HepG2 (cell line): ENCODE measurements at regions not wholly inside any gene's neighbourhood (a gene's known extent, or its start where the extent isn't known, plus 50 kb on each side); places are given as distances from the start of the nearest gene placed in this dataset.
A peak's percentile ranks its signal among the peaks of the same experiment; 100 is the strongest.
"Not testable (repeated sequence)": the region's sequence is repeated elsewhere in the genome, so short reads cannot be mapped to it uniquely, and the experiment has no call there.

Experiments
- ATAC-seq: fragments of 200-7000 bp; cut with Tn5 transposase; 3 replicates; pipeline ENCODE4 v1.9.1; 2020; ENCODE audit warnings: mild to moderate bottlenecking, moderate library complexity
- BruUV-seq: library from RNA; stranded (reverse); fragments of 400-500 nt; replicated peaks from 2 replicates; lab custom pipeline; 2021; lab: Mats Ljungman, UMichigan
- CTCF ChIA-PET: fragments of 300-600 bp; formaldehyde crosslinking; extraction: SDS; loops from one replicate; lab custom pipeline; 2021; ENCODE audit warnings: low total read pairs, inconsistent platforms, low intra/inter-chr PET ratio; lab: Yijun Ruan, JAX
- POLR2A ChIA-PET: fragments of 350-600 bp; sonication (Branson Sonifier 250); formaldehyde crosslinking; loops from one replicate; lab custom pipeline; 2020; ENCODE audit warnings: antibody characterized with exemption, inconsistent platforms; lab: Yijun Ruan, JAX
- DNase-seq: peaks from one replicate; pipeline ENCODE4 v3.0.0-alpha.2; 2015; ENCODE audit warnings: low spot score
- FAIRE-seq: peaks from 3 replicates; lab custom pipeline; 2011; peaks lifted over from hg19 to GRCh38; lab: Jason Lieb, UNC
- H2AFZ ChIP-seq: one replicate; pipeline ENCODE4 v1.6.1; 2011; ENCODE audit warnings: low read length, inconsistent platforms
- H3K27ac ChIP-seq: fragments of 300-600 bp; 3 replicates; pipeline ENCODE4 v1.8.0; 2011; ENCODE audit warnings: mixed run types, mild to moderate bottlenecking, mixed read lengths, low read length, inconsistent platforms; ENCODE audit not compliant: insufficient read depth; ENCODE audit errors: extremely low read length
- H3K27me3 ChIP-seq, 2 experiments: fragments of 200-600 bp in 1 of 2; 2 replicates in 1 of 2; 3 replicates in 1 of 2; pipeline versions ENCODE4 v1.6.0 to v1.8.0; 2011; ENCODE audit warnings: low read length in 2 of 2, mild to moderate bottlenecking in 2 of 2, moderate library complexity in 2 of 2, inconsistent platforms in 1 of 2; ENCODE audit not compliant: insufficient read depth in 2 of 2, control insufficient read depth in 1 of 2
- H3K36me3 ChIP-seq, 2 experiments: fragments of 200-600 bp in 1 of 2; replicated peaks in 1 of 2; 2 replicates in 1 of 2; 3 replicates in 1 of 2; pipeline versions ENCODE4 v1.5.1 to v1.8.0; 2011; ENCODE audit warnings: low read length in 2 of 2, inconsistent platforms in 1 of 2; ENCODE audit not compliant: insufficient read depth in 2 of 2, control insufficient read depth in 1 of 2
- H3K4me1 ChIP-seq: 2 replicates; pipeline ENCODE4 v1.5.1; 2012; ENCODE audit warnings: low read length, inconsistent platforms; ENCODE audit not compliant: insufficient read depth
- H3K4me2 ChIP-seq: 2 replicates; pipeline ENCODE4 v1.6.0; 2011; ENCODE audit warnings: low read depth, low read length, inconsistent platforms
- H3K4me3 ChIP-seq, 3 experiments: fragments of 200-600 bp in 1 of 3; sonication (generic), shearing (Covaris generic) in 1 of 3; replicated peaks in 1 of 3; 2 replicates each; pipeline ENCODE4 v1.5.1; 2011 to 2016; ENCODE audit warnings: low read length in 3 of 3, inconsistent platforms in 2 of 3, low read depth in 2 of 3, mild to moderate bottlenecking in 2 of 3, control low read depth in 1 of 3, mixed read lengths in 1 of 3; ENCODE audit not compliant: insufficient read depth in 1 of 3
- H3K79me2 ChIP-seq: one replicate; pipeline ENCODE4 v1.6.1; 2011; ENCODE audit warnings: low read length, inconsistent platforms; ENCODE audit not compliant: insufficient read depth
- H3K9ac ChIP-seq: 2 replicates; pipeline ENCODE4 v1.6.0; 2011; ENCODE audit warnings: mild to moderate bottlenecking, low read depth, low read length, inconsistent platforms; ENCODE audit not compliant: insufficient read depth
- H3K9me3 ChIP-seq: 2 replicates; pipeline ENCODE4 v1.5.1; 2012; ENCODE audit warnings: mild to moderate bottlenecking, low read length
- H4K20me1 ChIP-seq: 2 replicates; pipeline ENCODE4 v1.6.0; 2011; ENCODE audit warnings: inconsistent platforms, mild to moderate bottlenecking, low read length, moderate library complexity; ENCODE audit not compliant: insufficient read depth
- ATF7 ChIP-seq, 2 experiments: fragments of 450-650 bp in 1 of 2; sonication (generic) in 1 of 2; formaldehyde crosslinking in 1 of 2; IDR thresholded peaks; 2 replicates each; pipeline versions ENCODE4 v1.4.0 to v1.6.1; 2016 to 2020; ENCODE audit warnings: antibody characterized with exemption in 1 of 2, mild to moderate bottlenecking in 1 of 2, missing genetic modification reagents in 1 of 2
- CREB1 ChIP-seq, 2 experiments: fragments of 450-650 bp in 1 of 2; IDR thresholded peaks; 2 replicates each; pipeline ENCODE4 v1.6.1; 2016 to 2017; ENCODE audit warnings: control low read depth in 1 of 2, mild to moderate bottlenecking in 1 of 2, missing compliant biosample characterization in 1 of 2, missing genetic modification characterization in 1 of 2
- FOXC1 ChIP-seq: sonication (generic); formaldehyde crosslinking; IDR thresholded peaks from 2 replicates; pipeline ENCODE4 v1.8.0; 2022; ENCODE audit warnings: mild to moderate bottlenecking, missing genetic modification reagents, borderline replicate concordance
- NFATC3 ChIP-seq: sonication (generic); formaldehyde crosslinking; IDR thresholded peaks from 2 replicates; pipeline ENCODE4 v1.5.1; 2020; ENCODE audit warnings: mild to moderate bottlenecking, missing genetic modification reagents
- YEATS2 ChIP-seq: sonication (generic); formaldehyde crosslinking; IDR thresholded peaks from 2 replicates; pipeline ENCODE4 v1.4.0; 2020; ENCODE audit warnings: missing genetic modification reagents, borderline replicate concordance
- ZNF564 ChIP-seq: sonication (generic); formaldehyde crosslinking; IDR thresholded peaks from 2 replicates; pipeline ENCODE4 v1.8.1; 2023; ENCODE audit warnings: mild to moderate bottlenecking, missing genetic modification reagents
- WGBS: methylation state at CpG from one replicate; pipeline ENCODE4 v1.1.6; 2017; ENCODE audit warnings: low lambda C conversion rate; 5-methylcytosine and 5-hydroxymethylcytosine counted together
- in situ Hi-C: cut with HindIII; loops from 2 replicates; pipeline ENCODE4 v1.10.0; 2017; ENCODE audit warnings: low pct_unique_long_range_greater_than_20kb; ENCODE audit not compliant: extremely low pct_ligation_motif_present
- intact Hi-C: fragments of 100-400 bp; cut with micrococcal nuclease; formaldehyde crosslinking; loops from one replicate; pipeline ENCODE4 v1.10.0; 2022; ENCODE audit not compliant: unreplicated experiment
- TF ChIP-seq, protein P1 (sequence below): sonication (generic); formaldehyde crosslinking; IDR thresholded peaks from 2 replicates; pipeline ENCODE4 v1.8.0; 2022; ENCODE audit warnings: mild to moderate bottlenecking, missing genetic modification reagents, moderate library complexity

DNA sequence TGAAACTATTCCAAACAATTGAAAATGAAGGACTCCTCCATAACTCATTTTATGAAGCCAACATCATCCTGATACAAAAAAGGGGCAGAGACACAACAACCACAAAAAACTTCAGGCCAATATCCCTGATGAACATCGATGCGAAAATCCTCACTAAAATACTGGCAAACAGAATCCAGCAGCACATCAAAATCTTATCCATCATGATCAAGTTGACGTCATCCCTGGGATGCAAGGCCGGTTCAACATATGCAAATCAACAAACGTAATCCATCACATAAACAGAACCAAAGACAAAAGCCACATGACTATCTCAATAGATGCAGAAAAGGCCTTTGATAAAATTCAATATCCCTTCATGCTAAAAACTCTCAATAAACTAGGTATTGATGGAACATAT is 272.8 kb downstream of the RNF144B start:
- CTCF ChIA-PET; in situ Hi-C loops; ATAC-seq; H3K4me2 ChIP-seq; H3K79me2 ChIP-seq; POLR2A ChIA-PET; H3K4me1 ChIP-seq; H3K4me3 ChIP-seq; H3K27me3 ChIP-seq; DNase-seq; FAIRE-seq; intact Hi-C loops; H3K27ac ChIP-seq; BruUV-seq; H3K9ac ChIP-seq; H2AFZ ChIP-seq; H4K20me1 ChIP-seq; H3K36me3 ChIP-seq; TF ChIP-seq CREB1, ATF7 (CRISPR knock-in tag; IDR thresholded peaks at IDR 0.05): not testable (repeated sequence)
- peaks cover 12% of the 10 kb centered on the region; the same call in 1 of the 2 replicates for H3K9me3 ChIP-seq
- 2% methylated on average over 5 of the region's 5 CpGs for WGBS
- TF ChIP-seq CREB1 (IDR thresholded peaks at IDR 0.05) (peak; percentile 79), ATF7 (IDR thresholded peaks at IDR 0.05) (peak; percentile 90)

DNA sequence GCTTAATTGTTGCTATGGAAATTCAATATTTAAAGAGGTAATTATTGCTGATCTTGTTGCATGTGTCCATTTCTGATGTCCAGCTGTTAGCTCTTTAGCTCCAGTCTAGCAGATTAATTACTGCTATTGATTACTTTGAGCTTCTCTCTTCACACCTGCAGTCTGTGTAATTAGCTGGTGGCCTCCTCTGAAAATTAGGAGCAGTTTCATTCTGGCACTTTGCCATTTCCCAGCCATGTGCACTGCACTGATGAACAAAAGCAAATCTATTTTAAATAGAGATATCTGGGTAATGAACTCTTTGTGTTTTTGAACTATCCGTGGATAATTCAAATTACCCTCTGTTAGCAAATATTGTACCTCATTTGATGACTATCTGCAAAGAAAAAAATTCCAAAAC is 275.9 kb downstream of the RNF144B start:
- TF ChIP-seq, protein P1, sequence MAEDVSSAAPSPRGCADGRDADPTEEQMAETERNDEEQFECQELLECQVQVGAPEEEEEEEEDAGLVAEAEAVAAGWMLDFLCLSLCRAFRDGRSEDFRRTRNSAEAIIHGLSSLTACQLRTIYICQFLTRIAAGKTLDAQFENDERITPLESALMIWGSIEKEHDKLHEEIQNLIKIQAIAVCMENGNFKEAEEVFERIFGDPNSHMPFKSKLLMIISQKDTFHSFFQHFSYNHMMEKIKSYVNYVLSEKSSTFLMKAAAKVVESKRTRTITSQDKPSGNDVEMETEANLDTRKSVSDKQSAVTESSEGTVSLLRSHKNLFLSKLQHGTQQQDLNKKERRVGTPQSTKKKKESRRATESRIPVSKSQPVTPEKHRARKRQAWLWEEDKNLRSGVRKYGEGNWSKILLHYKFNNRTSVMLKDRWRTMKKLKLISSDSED (CRISPR knock-in tag): no peak
- TF ChIP-seq YEATS2: no peak
- no peak for TF ChIP-seq FOXC1 (CRISPR knock-in tag)
- no peak for TF ChIP-seq NFATC3 (CRISPR knock-in tag)
- TF ChIP-seq ZNF564 (CRISPR knock-in tag): no peak
- TF ChIP-seq, all 625 proteins: peak for 0
- H3K27ac ChIP-seq: no peak overlapping the region
- no peak for FAIRE-seq
- H3K9ac ChIP-seq: no peak overlapping the region
- DNase-seq: no peak
- H3K79me2 ChIP-seq: no peaks in the 10 kb centered on the region
- no peaks in the 10 kb centered on the region for H3K9me3 ChIP-seq
- CTCF ChIA-PET: no interaction called here
- H3K4me3 ChIP-seq: no peak overlapping the region
- no peaks in the 10 kb centered on the region for H3K4me1 ChIP-seq
- POLR2A ChIA-PET: no interaction called here
- no peaks in the 10 kb centered on the region for H4K20me1 ChIP-seq
- H3K36me3 ChIP-seq: no peaks in the 10 kb centered on the region
- ATAC-seq: no peak
- WGBS: 0% methylated on average over 1 of the region's 1 CpG
- H3K4me2 ChIP-seq: no peak overlapping the region
- in situ Hi-C loops: no loop called here
- BruUV-seq: no TSS peak
- no peak overlapping the region for H2AFZ ChIP-seq
- no peaks in the 10 kb centered on the region for H3K27me3 ChIP-seq
- intact Hi-C loops: no loop called here
